Activated CD4-positive, alpha-beta memory T cell treated with anti-CD3 and anti-CD28 coated beads for 36 hours (primary cell): ENCODE measurements at regions not wholly inside any gene's neighbourhood (a gene's known extent, or its start where the extent isn't known, plus 50 kb on each side); places are given as distances from the start of the nearest gene placed in this dataset.

Experiments used
- CTCF ChIA-PET: fragments of 350-600 bp; sonication (Branson Sonifier 250); formaldehyde crosslinking; loops from one replicate; lab custom pipeline; 2021; ENCODE audit warnings: antibody characterized with exemption, inconsistent platforms; lab: Charles Lee
- POLR2A ChIA-PET: fragments of 350-600 bp; sonication (Branson Sonifier 250); formaldehyde crosslinking; loops from one replicate; lab custom pipeline; 2021; ENCODE audit warnings: antibody characterized with exemption; lab: Charles Lee
- DNase-seq: peaks from one replicate; pipeline ENCODE4 v3.0.0-alpha.2; 2020
- H3K27ac Mint-ChIP-seq: one replicate; pipeline ENCODE4 v1.8.0; 2021; ENCODE audit warnings: mixed read lengths
- H3K27me3 Mint-ChIP-seq: one replicate; pipeline ENCODE4 v1.8.0; 2021; ENCODE audit warnings: mixed read lengths
- H3K36me3 Mint-ChIP-seq: one replicate; pipeline ENCODE4 v1.8.0; 2021; ENCODE audit warnings: mixed read lengths
- H3K4me1 Mint-ChIP-seq: one replicate; pipeline ENCODE4 v1.8.0; 2021; ENCODE audit warnings: low read depth, mixed read lengths
- H3K4me3 Mint-ChIP-seq: one replicate; pipeline ENCODE4 v1.8.0; 2021; ENCODE audit warnings: mild to moderate bottlenecking, mixed read lengths
- H3K9me3 Mint-ChIP-seq: one replicate; pipeline ENCODE4 v1.8.0; 2021; ENCODE audit warnings: mixed read lengths
- intact Hi-C: fragments of 100-400 bp; cut with micrococcal nuclease; formaldehyde crosslinking; loops from one replicate; pipeline ENCODE4 v1.15.1; 2023

GRCh38 chr20:57883761-57884160 is 173.9 kb upstream of the PMEPA1 start:
- Mint-ChIP-seq H3K27me3 (peaks cover 1% of the 10 kb centered on the region), H3K4me3 (no peak overlapping the region), H3K9me3 (no peaks in the 10 kb centered on the region), H3K4me1 (no peaks in the 10 kb centered on the region), H3K27ac (no peak overlapping the region), H3K36me3 (no peaks in the 10 kb centered on the region)
- POLR2A ChIA-PET = no interaction called here
- intact Hi-C loops = no loop called here
- CTCF ChIA-PET = no interaction called here
- DNase-seq = no peak

GRCh38 chr20:57883224-57883623 is 173.4 kb upstream of the PMEPA1 start:
- Mint-ChIP-seq H3K4me3 (no peak overlapping the region), H3K9me3 (no peaks in the 10 kb centered on the region), H3K4me1 (no peaks in the 10 kb centered on the region), H3K36me3 (no peaks in the 10 kb centered on the region), H3K27me3 (peaks cover 1% of the 10 kb centered on the region), H3K27ac (no peak overlapping the region)
- ChIA-PET CTCF (no interaction called here), POLR2A (no interaction called here)
- DNase-seq = no peak
- intact Hi-C loops = no loop called here

GRCh38 chr20:57882451-57883161 is 172.8 kb upstream of the PMEPA1 start:
- intact Hi-C loops = no loop called here
- POLR2A ChIA-PET = no interaction called here
- Mint-ChIP-seq H3K36me3 (no peaks in the 10 kb centered on the region), H3K4me1 (no peaks in the 10 kb centered on the region), H3K4me3 (no peak overlapping the region), H3K27me3 (peaks cover 1% of the 10 kb centered on the region), H3K9me3 (no peaks in the 10 kb centered on the region), H3K27ac (no peak overlapping the region)
- no peak for DNase-seq
- CTCF ChIA-PET = no interaction called here

GRCh38 chr20:57881466-57882385 is 171.9 kb upstream of the PMEPA1 start:
- ChIA-PET CTCF (no interaction called here), POLR2A (no interaction called here)
- intact Hi-C loops = no loop called here
- Mint-ChIP-seq H3K27ac (no peak overlapping the region), H3K4me1 (no peaks in the 10 kb centered on the region), H3K9me3 (no peaks in the 10 kb centered on the region), H3K4me3 (no peak overlapping the region), H3K36me3 (no peaks in the 10 kb centered on the region), H3K27me3 (peaks cover 1% of the 10 kb centered on the region)
- no peak for DNase-seq

- no peak for DNase-seq
- no peak overlapping the region for H3K4me3 Mint-ChIP-seq
- H3K4me1 Mint-ChIP-seq = no peaks in the 10 kb centered on the region
- H3K36me3 Mint-ChIP-seq = no peaks in the 10 kb centered on the region
- ChIA-PET CTCF (no interaction called here), POLR2A (no interaction called here)
- intact Hi-C loops = no loop called here
- H3K27ac Mint-ChIP-seq = no peak overlapping the region
- H3K27me3 Mint-ChIP-seq = peaks cover 1% of the 10 kb centered on the region
- H3K9me3 Mint-ChIP-seq = no peaks in the 10 kb centered on the region
Measured at GRCh38 chr20:57880571-57880892, 170.7 kb upstream of the PMEPA1 start.

- no peaks in the 10 kb centered on the region for H3K9me3 Mint-ChIP-seq
- H3K36me3 Mint-ChIP-seq = no peaks in the 10 kb centered on the region
- ChIA-PET POLR2A (no interaction called here), CTCF (no interaction called here)
- H3K27ac Mint-ChIP-seq = no peak overlapping the region
- intact Hi-C loops = no loop called here
- no peak overlapping the region for H3K4me3 Mint-ChIP-seq
- H3K27me3 Mint-ChIP-seq = peaks cover 1% of the 10 kb centered on the region
- no peaks in the 10 kb centered on the region for H3K4me1 Mint-ChIP-seq
- DNase-seq = no peak
Measured at GRCh38 chr20:57879779-57880570, 170.2 kb upstream of the PMEPA1 start.

- Mint-ChIP-seq H3K4me3 (no peak overlapping the region), H3K36me3 (no peaks in the 10 kb centered on the region), H3K4me1 (no peaks in the 10 kb centered on the region), H3K9me3 (no peaks in the 10 kb centered on the region), H3K27ac (no peak overlapping the region), H3K27me3 (peaks cover 1% of the 10 kb centered on the region)
- POLR2A ChIA-PET = no interaction called here
- CTCF ChIA-PET = no interaction called here
- intact Hi-C loops = no loop called here
- DNase-seq = no peak
Measured at GRCh38 chr20:57879437-57879778, 169.6 kb upstream of the PMEPA1 start.

GRCh38 chr20:57878786-57879424 is 169.1 kb upstream of the PMEPA1 start:
- H3K36me3 Mint-ChIP-seq = no peaks in the 10 kb centered on the region

GRCh38 chr20:57877995-57878394 is 168.2 kb upstream of the PMEPA1 start:
- no peak overlapping the region for H3K27ac Mint-ChIP-seq
- no peak overlapping the region for H3K4me3 Mint-ChIP-seq

More at GRCh38 chr20:57878786-57879424, 169.1 kb upstream of the PMEPA1 start:
- no peak overlapping the region for H3K27ac Mint-ChIP-seq
- intact Hi-C loops = no loop called here
- H3K4me1 Mint-ChIP-seq = no peaks in the 10 kb centered on the region
- DNase-seq = no peak
- peaks cover 1% of the 10 kb centered on the region for H3K27me3 Mint-ChIP-seq
- no peak overlapping the region for H3K4me3 Mint-ChIP-seq
- no peaks in the 10 kb centered on the region for H3K9me3 Mint-ChIP-seq
- POLR2A ChIA-PET = no interaction called here
- CTCF ChIA-PET = no interaction called here

GRCh38 chr20:57877131-57877824 is 167.5 kb upstream of the PMEPA1 start:
- intact Hi-C loops = no loop called here
- H3K9me3 Mint-ChIP-seq = no peaks in the 10 kb centered on the region

More at GRCh38 chr20:57877995-57878394, 168.2 kb upstream of the PMEPA1 start:
- Mint-ChIP-seq H3K27me3 (peaks cover 1% of the 10 kb centered on the region), H3K36me3 (no peaks in the 10 kb centered on the region), H3K4me1 (no peaks in the 10 kb centered on the region), H3K9me3 (no peaks in the 10 kb centered on the region)
- intact Hi-C loops = no loop called here
- no peak for DNase-seq
- ChIA-PET CTCF (no interaction called here), POLR2A (no interaction called here)

GRCh38 chr20:57876163-57876562 is 166.3 kb upstream of the PMEPA1 start:
- DNase-seq = no peak
- ChIA-PET POLR2A (no interaction called here), CTCF (no interaction called here)
- Mint-ChIP-seq H3K36me3 (no peaks in the 10 kb centered on the region), H3K9me3 (no peaks in the 10 kb centered on the region), H3K4me1 (no peaks in the 10 kb centered on the region), H3K27me3 (peaks cover 1% of the 10 kb centered on the region), H3K4me3 (no peak overlapping the region), H3K27ac (no peak overlapping the region)
- intact Hi-C loops = no loop called here

More at GRCh38 chr20:57877131-57877824, 167.5 kb upstream of the PMEPA1 start:
- CTCF ChIA-PET = no interaction called here
- Mint-ChIP-seq H3K27me3 (peaks cover 1% of the 10 kb centered on the region), H3K27ac (no peak overlapping the region), H3K36me3 (no peaks in the 10 kb centered on the region), H3K4me1 (no peaks in the 10 kb centered on the region), H3K4me3 (no peak overlapping the region)
- POLR2A ChIA-PET = no interaction called here
- DNase-seq = no peak
